SK-N-SH treated with all-trans-retinoic acid at 6 μM for 48 hours (cell line): ENCODE measurements at regions not wholly inside any gene's neighbourhood (a gene's known extent, or its start where the extent isn't known, plus 50 kb on each side); places are given as distances from the start of the nearest gene placed in this dataset.

Experiments used
- ATAC-seq: fragments of 200-7000 bp; cut with Tn5 transposase; 3 replicates; pipeline ENCODE4 v1.9.1; 2020; ENCODE audit warnings: mild to moderate bottlenecking, moderate library complexity
- BACH2 ChIP-seq: fragments of 250-450 bp; sonication (Bioruptor Pico); IDR thresholded peaks from 2 replicates; pipeline ENCODE4 v1.9.0; 2021; ENCODE audit warnings: mild to moderate bottlenecking, borderline replicate concordance
- CREB5 ChIP-seq: fragments of 250-450 bp; sonication (Bioruptor Pico); IDR thresholded peaks from 2 replicates; pipeline ENCODE4 v1.5.1; 2020; ENCODE audit warnings: low read depth, mild to moderate bottlenecking, moderate library complexity
- CSDC2 ChIP-seq: fragments of 250-450 bp; sonication (Bioruptor Pico); IDR thresholded peaks from 2 replicates; pipeline ENCODE4 v1.5.0; 2020; ENCODE audit warnings: mild to moderate bottlenecking, moderate library complexity
- CSRNP3 ChIP-seq: fragments of 250-450 bp; sonication (Bioruptor Pico); IDR thresholded peaks from 2 replicates; pipeline ENCODE4 v1.5.1; 2021; ENCODE audit warnings: mild to moderate bottlenecking, moderate library complexity
- ESRRG ChIP-seq: fragments of 250-450 bp; sonication (Bioruptor Pico); IDR thresholded peaks from 2 replicates; pipeline ENCODE4 v1.6.1; 2021; ENCODE audit warnings: mild to moderate bottlenecking
- GLIS3 ChIP-seq: fragments of 250-450 bp; sonication (Bioruptor Pico); IDR thresholded peaks from 2 replicates; pipeline ENCODE4 v1.5.0; 2020; ENCODE audit warnings: mild to moderate bottlenecking, moderate library complexity
- ISL1 ChIP-seq: fragments of 250-450 bp; sonication (Bioruptor Pico); IDR thresholded peaks from 2 replicates; pipeline ENCODE4 v2.1.2; 2022; ENCODE audit warnings: mild to moderate bottlenecking, moderate library complexity
- OSR1 ChIP-seq: fragments of 250-450 bp; sonication (Bioruptor Pico); IDR thresholded peaks from 2 replicates; pipeline ENCODE4 v1.8.0; 2022; ENCODE audit warnings: moderate library complexity, mild to moderate bottlenecking, inconsistent platforms
- PATZ1 ChIP-seq: fragments of 250-450 bp; sonication (Bioruptor Pico); IDR thresholded peaks from 2 replicates; pipeline ENCODE4 v1.8.0; 2020; ENCODE audit warnings: mild to moderate bottlenecking, moderate library complexity, borderline replicate concordance
- RARB ChIP-seq: fragments of 250-450 bp; sonication (Bioruptor Pico); IDR thresholded peaks from 2 replicates; pipeline ENCODE4 v1.8.0; 2021; ENCODE audit warnings: mild to moderate bottlenecking, moderate library complexity
- TCF4 ChIP-seq: fragments of 250-450 bp; sonication (Bioruptor Pico); IDR thresholded peaks from 2 replicates; pipeline ENCODE4 v1.8.0; 2021; ENCODE audit warnings: mild to moderate bottlenecking, moderate library complexity, borderline replicate concordance
- TOX ChIP-seq: fragments of 250-450 bp; sonication (Bioruptor Pico); IDR thresholded peaks from 2 replicates; pipeline ENCODE4 v1.8.0; 2021; ENCODE audit warnings: mild to moderate bottlenecking, moderate library complexity, borderline replicate concordance
- TSHZ2 ChIP-seq: fragments of 250-450 bp; sonication (Bioruptor Pico); IDR thresholded peaks from 2 replicates; pipeline ENCODE4 v1.5.0; 2020; ENCODE audit warnings: mild to moderate bottlenecking, moderate library complexity
- ZC3H10 ChIP-seq: fragments of 250-450 bp; sonication (Bioruptor Pico); IDR thresholded peaks from 2 replicates; pipeline ENCODE4 v1.5.1; 2021; ENCODE audit warnings: mild to moderate bottlenecking, moderate library complexity
- ZFP30 ChIP-seq: fragments of 450-650 bp; formaldehyde crosslinking; IDR thresholded peaks from 2 replicates; pipeline ENCODE4 v1.5.0; 2022; ENCODE audit warnings: mild to moderate bottlenecking, moderate library complexity
- ZNF565 ChIP-seq: fragments of 450-650 bp; formaldehyde crosslinking; conservative IDR thresholded peaks from 2 replicates; pipeline ENCODE4 v1.5.0; 2020; ENCODE audit warnings: low read depth, mild to moderate bottlenecking, moderate library complexity
- ZNF70 ChIP-seq: fragments of 450-650 bp; formaldehyde crosslinking; IDR thresholded peaks from 2 replicates; pipeline ENCODE4 v1.5.0; 2020; ENCODE audit warnings: mild to moderate bottlenecking, moderate library complexity
- ZNF8 ChIP-seq: fragments of 450-650 bp; formaldehyde crosslinking; IDR thresholded peaks from 2 replicates; pipeline ENCODE4 v1.5.0; 2020; ENCODE audit warnings: mild to moderate bottlenecking, moderate library complexity

GRCh38 chr20:24148372-24148771, 159.8 kb upstream of the GGTLC1 start:
- no peak for ATAC-seq
- TF ChIP-seq TCF4 (no peak), TSHZ2 (CRISPR knock-in tag) (no peak), CREB5 (CRISPR knock-in tag) (no peak), ZNF8 (CRISPR knock-in tag) (no peak)

GRCh38 chr20:24147961-24148360, 159.4 kb upstream of the GGTLC1 start:
- no peak for ATAC-seq
- TF ChIP-seq ZFP30 (CRISPR knock-in tag) (no peak), CSRNP3 (CRISPR knock-in tag) (no peak), BACH2 (CRISPR knock-in tag) (no peak), ZC3H10 (CRISPR knock-in tag) (no peak)

- no peak for ATAC-seq
- TF ChIP-seq GLIS3 (CRISPR knock-in tag) (no peak), BACH2 (CRISPR knock-in tag) (no peak), RARB (CRISPR knock-in tag) (no peak), TOX (CRISPR knock-in tag) (no peak), ZNF8 (CRISPR knock-in tag) (no peak), OSR1 (CRISPR knock-in tag) (no peak), CSRNP3 (CRISPR knock-in tag) (no peak), ZFP30 (CRISPR knock-in tag) (no peak), TSHZ2 (CRISPR knock-in tag) (no peak), PATZ1 (CRISPR knock-in tag) (no peak)
Observed at GRCh38 chr20:24147479-24147878, 158.9 kb upstream of the GGTLC1 start.

- no peak for ATAC-seq
- TF ChIP-seq ZNF8 (CRISPR knock-in tag) = no peak
- TF ChIP-seq CREB5 (CRISPR knock-in tag) = no peak
- TF ChIP-seq ZNF70 = no peak
- TF ChIP-seq ESRRG (CRISPR knock-in tag) = no peak
- TF ChIP-seq ISL1 (CRISPR knock-in tag) = no peak
- no peak for TF ChIP-seq TOX (CRISPR knock-in tag)
- no peak for TF ChIP-seq TCF4
- no peak for TF ChIP-seq ZC3H10 (CRISPR knock-in tag)
- no peak for TF ChIP-seq BACH2 (CRISPR knock-in tag)
- TF ChIP-seq RARB (CRISPR knock-in tag) = no peak
- no peak for TF ChIP-seq ZNF565 (CRISPR knock-in tag)
- no peak for TF ChIP-seq CSDC2 (CRISPR knock-in tag)
- no peak for TF ChIP-seq OSR1 (CRISPR knock-in tag)
- TF ChIP-seq, all 23 proteins: peak for 0
Observed at GRCh38 chr20:24146231-24146634, 157.7 kb upstream of the GGTLC1 start.
